ENCODE measurements at regions not wholly inside any gene's neighbourhood (a gene's known extent, or its start where the extent isn't known, plus 50 kb on each side); places are given as distances from the start of the nearest gene placed in this dataset.

GRCh38 chr6:120686492-120686891 is 647.8 kb downstream of the TBC1D32 start:
- Histone ChIP-seq H3K27ac (ENCODE audit: low read depth, low read length) (no peak overlapping the region), H2AK5ac (ENCODE audit: low read depth, low read length) (no peak overlapping the region), H4K91ac (replicated peaks; ENCODE audit: insufficient read length, low read length) (no peak overlapping the region), H3K4me3 (ENCODE audit: extremely low read depth in 1 of 4, insufficient read depth in 2 of 4, low read depth in 3 of 4, low read length in 4 of 4) (no peak overlapping the region), H2BK15ac (ENCODE audit: low read length) (no peak overlapping the region), H2BK20ac (ENCODE audit: low read length) (no peak overlapping the region), H3K23me2 (ENCODE audit: low read depth, low read length) (no peaks in the 10 kb centered on the region), H2AFZ (ENCODE audit: low read length) (no peak overlapping the region), H3K4me2 (ENCODE audit: insufficient read depth in 1 of 2, low read depth in 2 of 2, low read length in 2 of 2) (no peak overlapping the region), H4K8ac (ENCODE audit: extremely low read depth, insufficient read depth, low read length) (no peak overlapping the region), H3K27me3 (replicated peaks in 1 of 4; ENCODE audit: control insufficient read depth in 3 of 4, extremely low read depth in 1 of 4, insufficient read depth in 3 of 4, low read length in 3 of 4) (no peaks in the 10 kb centered on the region), H3K23ac (ENCODE audit: insufficient read length) (no peak overlapping the region), H3K14ac (ENCODE audit: insufficient read length) (no peak overlapping the region), H3K9ac (replicated peaks in 1 of 4; ENCODE audit: extremely low read depth in 1 of 4, low read depth in 3 of 4, low read length in 3 of 4) (no peak overlapping the region), H3K4me1 (replicated peaks in 1 of 4; ENCODE audit: control insufficient read depth in 3 of 4, insufficient read depth in 4 of 4, low read length in 3 of 4) (no peaks in the 10 kb centered on the region), H2BK5ac (ENCODE audit: low read depth, low read length) (no peak overlapping the region), H3K36me3 (ENCODE audit: control insufficient read depth in 2 of 4, insufficient read depth in 4 of 4, low read length in 3 of 4) (no peaks in the 10 kb centered on the region), H4K20me1 (replicated peaks in 1 of 2; ENCODE audit: control insufficient read depth in 1 of 2, insufficient read depth in 2 of 2, low read length in 2 of 2) (no peaks in the 10 kb centered on the region), H3K79me2 (ENCODE audit: control insufficient read depth in 1 of 2, insufficient read depth in 2 of 2, low read length in 2 of 2) (no peaks in the 10 kb centered on the region), H2BK120ac (replicated peaks; ENCODE audit: low read depth, low read length) (no peak overlapping the region), H3K4ac (replicated peaks; ENCODE audit: insufficient read length, low read depth, low read length) (no peak overlapping the region), H2BK12ac (ENCODE audit: low read depth, low read length) (no peak overlapping the region), H3K79me1 (ENCODE audit: low read depth, low read length) (no peaks in the 10 kb centered on the region), H4K5ac (ENCODE audit: insufficient read length, low read depth, low read length) (no peak overlapping the region), H3K18ac (ENCODE audit: extremely low read depth, low read length) (no peak overlapping the region), H3K56ac (replicated peaks; ENCODE audit: insufficient read length, low read depth, low read length) (no peak overlapping the region), H3K9me3 (ENCODE audit: insufficient read depth in 2 of 2, low read depth in 1 of 2, low read length in 1 of 2) (peaks cover 0 to 3% of the 10 kb centered on the region in 2 experiments; a peak in 1 of 4 replicates)
- ChIA-PET CTCF (ENCODE audit: partially characterized antibody) (interaction anchor here (0.7 to 0.8 kb wide), 2 partner anchors 16 to 1213 kb away, joined by 3 to 4 read pairs; no protein-coding TSS in a partner anchor), POLR2A (ENCODE audit: partially characterized antibody) (no interaction called here)
- DNase-seq (ENCODE audit: low read depth in 1 of 2, low spot score in 2 of 2) (no peak), FAIRE-seq (no peak)
- TF ChIP-seq SIRT6 (IDR thresholded peaks at IDR 0.05; ENCODE audit: low read length) = no peak
- no peak for TF ChIP-seq EP300 (IDR thresholded peaks at IDR 0.05; ENCODE audit: borderline replicate concordance in 1 of 2, low read depth in 2 of 2, low read length in 2 of 2)
- TF ChIP-seq POLR2A (IDR thresholded peaks at IDR 0.05; ENCODE audit: control extremely low read depth in 1 of 2, low read depth in 2 of 2, low read length in 2 of 2) = no peak
- TF ChIP-seq CTBP2 (IDR thresholded peaks at IDR 0.05; ENCODE audit: borderline replicate concordance, insufficient read depth, insufficient read length, low read length) = no peak
- no peak for TF ChIP-seq GTF2F1 (IDR thresholded peaks at IDR 0.05; ENCODE audit: borderline replicate concordance, low read depth, low read length)
- no peak for TF ChIP-seq ATF2 (IDR thresholded peaks at IDR 0.05; ENCODE audit: low read length)
- WGBS, 2 experiments (ENCODE audit: extremely low coverage in 1 of 2, insufficient coverage in 1 of 2, insufficient read length in 1 of 2, insufficient replicate concordance in 2 of 2, low coverage in 1 of 2, low lambda C conversion rate in 2 of 2, missing lambda C conversion rate in 1 of 2) = 91% methylated on average over 3 of the region's 3 CpGs; no CpG with 5 or more reads in 1 of the 2 experiments
